ENCODE measurements at regions not wholly inside any gene's neighbourhood (a gene's known extent, or its start where the extent isn't known, plus 50 kb on each side); places are given as distances from the start of the nearest gene placed in this dataset.

DNA sequence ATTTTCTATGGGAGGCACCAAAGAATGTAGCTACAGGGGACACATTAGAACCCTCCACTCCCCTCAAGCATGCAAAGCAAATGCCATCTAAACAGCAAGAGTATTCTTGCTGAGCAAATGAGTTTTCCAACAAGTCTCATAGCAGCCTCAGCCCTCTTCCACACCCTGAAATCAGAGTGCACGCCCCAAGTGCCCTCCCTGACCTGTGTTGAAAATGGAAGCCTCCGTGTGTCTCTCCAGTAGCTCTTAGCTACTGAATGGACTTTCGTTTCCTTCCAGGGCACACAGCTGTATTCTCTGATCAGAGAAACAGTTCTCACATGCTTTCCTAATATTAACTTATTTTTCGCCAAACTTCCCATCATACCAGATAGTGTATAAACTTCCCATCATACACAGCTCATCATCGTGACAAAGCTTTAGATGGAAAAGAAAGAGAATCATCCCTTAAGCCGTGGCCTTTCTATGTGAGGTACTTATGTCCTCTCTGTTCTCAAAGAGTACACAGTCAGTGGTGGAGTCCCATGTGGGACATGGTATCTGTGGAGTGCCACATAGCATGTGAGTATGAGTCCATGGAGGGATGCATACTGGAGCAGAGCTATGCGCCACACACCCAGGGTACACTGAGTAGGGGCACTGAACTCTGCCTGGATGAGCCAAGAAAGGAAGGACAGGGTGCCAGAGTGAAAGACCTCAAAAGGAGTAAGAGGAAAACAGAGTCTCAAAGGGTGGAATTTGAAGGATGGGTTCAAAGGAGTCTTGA is 434.5 kb downstream of the MCTP2 start:
- TF ChIP-seq, protein P1, sequence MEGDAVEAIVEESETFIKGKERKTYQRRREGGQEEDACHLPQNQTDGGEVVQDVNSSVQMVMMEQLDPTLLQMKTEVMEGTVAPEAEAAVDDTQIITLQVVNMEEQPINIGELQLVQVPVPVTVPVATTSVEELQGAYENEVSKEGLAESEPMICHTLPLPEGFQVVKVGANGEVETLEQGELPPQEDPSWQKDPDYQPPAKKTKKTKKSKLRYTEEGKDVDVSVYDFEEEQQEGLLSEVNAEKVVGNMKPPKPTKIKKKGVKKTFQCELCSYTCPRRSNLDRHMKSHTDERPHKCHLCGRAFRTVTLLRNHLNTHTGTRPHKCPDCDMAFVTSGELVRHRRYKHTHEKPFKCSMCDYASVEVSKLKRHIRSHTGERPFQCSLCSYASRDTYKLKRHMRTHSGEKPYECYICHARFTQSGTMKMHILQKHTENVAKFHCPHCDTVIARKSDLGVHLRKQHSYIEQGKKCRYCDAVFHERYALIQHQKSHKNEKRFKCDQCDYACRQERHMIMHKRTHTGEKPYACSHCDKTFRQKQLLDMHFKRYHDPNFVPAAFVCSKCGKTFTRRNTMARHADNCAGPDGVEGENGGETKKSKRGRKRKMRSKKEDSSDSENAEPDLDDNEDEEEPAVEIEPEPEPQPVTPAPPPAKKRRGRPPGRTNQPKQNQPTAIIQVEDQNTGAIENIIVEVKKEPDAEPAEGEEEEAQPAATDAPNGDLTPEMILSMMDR (IDR thresholded peaks at IDR 0.05), result no peak
- no peak for TF ChIP-seq POLR2A (IDR thresholded peaks at IDR 0.05)
